ENCODE measurements at regions not wholly inside any gene's neighbourhood (a gene's known extent, or its start where the extent isn't known, plus 50 kb on each side); places are given as distances from the start of the nearest gene placed in this dataset.

DNA sequence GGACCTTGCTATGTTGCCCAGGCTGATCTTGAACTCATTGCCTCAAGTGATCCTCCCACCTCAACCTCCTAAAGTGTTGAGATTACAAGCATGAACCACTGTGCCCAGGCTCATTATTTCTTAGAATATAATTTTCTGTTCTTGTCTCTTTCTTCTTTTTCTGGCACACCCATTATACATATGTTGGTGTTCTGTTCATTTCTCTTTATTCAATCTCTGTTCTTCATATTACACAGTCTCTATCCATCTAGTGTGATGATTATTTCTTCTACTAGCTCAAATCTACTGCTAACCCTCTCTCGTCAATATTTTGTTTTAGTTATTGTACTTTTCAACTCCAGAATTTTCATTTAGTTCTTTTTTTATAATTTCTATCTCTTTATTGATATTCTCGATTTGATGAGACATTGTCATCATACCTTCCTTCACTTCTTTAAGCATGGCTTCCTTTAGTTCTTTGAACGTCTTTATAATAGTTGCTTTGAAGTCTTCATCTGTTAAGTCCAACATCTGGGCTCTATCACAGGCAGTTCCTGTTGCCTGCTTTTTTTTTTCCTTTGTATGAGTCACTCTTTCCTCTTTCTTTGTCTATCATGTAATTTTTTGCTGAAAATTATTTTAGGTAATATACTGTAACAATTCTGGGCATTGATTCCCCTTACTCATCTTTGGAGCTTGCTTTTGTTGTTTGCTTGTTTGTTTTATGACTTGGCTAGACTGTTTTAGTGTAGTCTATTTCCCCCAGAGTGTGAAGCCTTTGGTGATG, 196.4 kb upstream of the NABP1 start:
- TF ChIP-seq CTCF (IDR thresholded peaks at IDR 0.05) (no peak), ZFX (IDR thresholded peaks at IDR 0.05; ENCODE audit: borderline replicate concordance) (no peak)
